ENCODE measurements at regions not wholly inside any gene's neighbourhood (a gene's known extent, or its start where the extent isn't known, plus 50 kb on each side); places are given as distances from the start of the nearest gene placed in this dataset.

GRCh38 chr4:24666316-24666715, 82.0 kb upstream of the DHX15 start:
- H3K9ac ChIP-seq (ENCODE audit: low read depth in 1 of 3, low read length in 3 of 3), result no peak overlapping the region

GRCh38 chr4:24666816-24667477, 82.6 kb upstream of the DHX15 start:
- Histone ChIP-seq H3K36me3 (ENCODE audit: control insufficient read depth in 3 of 3, insufficient read depth in 3 of 3, low read length in 3 of 3) (no peaks in the 10 kb centered on the region), H3K4me1 (ENCODE audit: control insufficient read depth in 3 of 3, insufficient read depth in 3 of 3, low read length in 3 of 3) (no peaks in the 10 kb centered on the region), H3K9ac (ENCODE audit: low read depth in 1 of 3, low read length in 3 of 3) (no peak overlapping the region), H3K9me3 (ENCODE audit: control insufficient read depth in 3 of 3, low read length in 3 of 3) (no peaks in the 10 kb centered on the region), H3K4me3 (ENCODE audit: low read length in 3 of 3) (no peak overlapping the region), H3K27ac (ENCODE audit: low read depth, low read length) (no peak overlapping the region), H3K27me3 (ENCODE audit: control insufficient read depth in 3 of 3, insufficient read depth in 3 of 3, low read length in 3 of 3) (peaks cover 0 to 6% (median 0%) of the 10 kb centered on the region in 3 donors)

More at GRCh38 chr4:24666316-24666715, 82.0 kb upstream of the DHX15 start:
- Histone ChIP-seq H3K9me3 (ENCODE audit: control insufficient read depth in 3 of 3, low read length in 3 of 3) (no peaks in the 10 kb centered on the region), H3K27ac (ENCODE audit: low read depth, low read length) (no peak overlapping the region), H3K4me3 (ENCODE audit: low read length in 3 of 3) (no peak overlapping the region), H3K4me1 (ENCODE audit: control insufficient read depth in 3 of 3, insufficient read depth in 3 of 3, low read length in 3 of 3) (no peaks in the 10 kb centered on the region), H3K36me3 (ENCODE audit: control insufficient read depth in 3 of 3, insufficient read depth in 3 of 3, low read length in 3 of 3) (no peaks in the 10 kb centered on the region), H3K27me3 (ENCODE audit: control insufficient read depth in 3 of 3, insufficient read depth in 3 of 3, low read length in 3 of 3) (peaks cover 0 to 6% (median 0%) of the 10 kb centered on the region in 3 donors)

GRCh38 chr4:24668956-24669355, 84.6 kb upstream of the DHX15 start:
- Histone ChIP-seq H3K9me3 (ENCODE audit: control insufficient read depth in 3 of 3, low read length in 3 of 3) (no peaks in the 10 kb centered on the region), H3K27ac (ENCODE audit: low read depth, low read length) (no peak overlapping the region), H3K27me3 (ENCODE audit: control insufficient read depth in 3 of 3, insufficient read depth in 3 of 3, low read length in 3 of 3) (peaks cover 0 to 6% (median 0%) of the 10 kb centered on the region in 3 donors), H3K36me3 (ENCODE audit: control insufficient read depth in 3 of 3, insufficient read depth in 3 of 3, low read length in 3 of 3) (no peaks in the 10 kb centered on the region), H3K4me1 (ENCODE audit: control insufficient read depth in 3 of 3, insufficient read depth in 3 of 3, low read length in 3 of 3) (no peaks in the 10 kb centered on the region), H3K4me3 (ENCODE audit: low read length in 3 of 3) (no peak overlapping the region), H3K9ac (ENCODE audit: low read depth in 1 of 3, low read length in 3 of 3) (no peak overlapping the region)

- H3K9ac ChIP-seq (ENCODE audit: low read depth in 1 of 3, low read length in 3 of 3), result no peak overlapping the region
- no peaks in the 10 kb centered on the region for H3K9me3 ChIP-seq (ENCODE audit: control insufficient read depth in 3 of 3, low read length in 3 of 3)
- no peaks in the 10 kb centered on the region for H3K4me1 ChIP-seq (ENCODE audit: control insufficient read depth in 3 of 3, insufficient read depth in 3 of 3, low read length in 3 of 3)
- H3K4me3 ChIP-seq (ENCODE audit: low read length in 3 of 3), result no peak overlapping the region
- peaks cover 0 to 6% (median 0%) of the 10 kb centered on the region in 3 donors for H3K27me3 ChIP-seq (ENCODE audit: control insufficient read depth in 3 of 3, insufficient read depth in 3 of 3, low read length in 3 of 3)
- no peaks in the 10 kb centered on the region for H3K36me3 ChIP-seq (ENCODE audit: control insufficient read depth in 3 of 3, insufficient read depth in 3 of 3, low read length in 3 of 3)
- no peak overlapping the region for H3K27ac ChIP-seq (ENCODE audit: low read depth, low read length)
These were observed 85.4 kb upstream of the DHX15 start for GRCh38 chr4:24669751-24670150.

GRCh38 chr4:24671849-24672248, 87.5 kb upstream of the DHX15 start:
- Histone ChIP-seq H3K9ac (ENCODE audit: low read depth in 1 of 3, low read length in 3 of 3) (no peak overlapping the region), H3K27me3 (ENCODE audit: control insufficient read depth in 3 of 3, insufficient read depth in 3 of 3, low read length in 3 of 3) (no peaks in the 10 kb centered on the region), H3K36me3 (ENCODE audit: control insufficient read depth in 3 of 3, insufficient read depth in 3 of 3, low read length in 3 of 3) (no peaks in the 10 kb centered on the region), H3K27ac (ENCODE audit: low read depth, low read length) (no peak overlapping the region), H3K4me3 (ENCODE audit: low read length in 3 of 3) (no peak overlapping the region), H3K9me3 (ENCODE audit: control insufficient read depth in 3 of 3, low read length in 3 of 3) (no peaks in the 10 kb centered on the region), H3K4me1 (ENCODE audit: control insufficient read depth in 3 of 3, insufficient read depth in 3 of 3, low read length in 3 of 3) (no peaks in the 10 kb centered on the region)

GRCh38 chr4:24672880-24673279, 88.5 kb upstream of the DHX15 start:
- no peak overlapping the region for H3K27ac ChIP-seq (ENCODE audit: low read depth, low read length)
- no peak overlapping the region for H3K4me3 ChIP-seq (ENCODE audit: low read length in 3 of 3)
- no peaks in the 10 kb centered on the region for H3K9me3 ChIP-seq (ENCODE audit: control insufficient read depth in 3 of 3, low read length in 3 of 3)
- no peaks in the 10 kb centered on the region for H3K27me3 ChIP-seq (ENCODE audit: control insufficient read depth in 3 of 3, insufficient read depth in 3 of 3, low read length in 3 of 3)
- no peaks in the 10 kb centered on the region for H3K4me1 ChIP-seq (ENCODE audit: control insufficient read depth in 3 of 3, insufficient read depth in 3 of 3, low read length in 3 of 3)
- H3K36me3 ChIP-seq (ENCODE audit: control insufficient read depth in 3 of 3, insufficient read depth in 3 of 3, low read length in 3 of 3), result no peaks in the 10 kb centered on the region
- H3K9ac ChIP-seq (ENCODE audit: low read depth in 1 of 3, low read length in 3 of 3), result no peak overlapping the region

- H3K27ac ChIP-seq (ENCODE audit: low read depth, low read length), result no peak overlapping the region
- no peak overlapping the region for H3K9ac ChIP-seq (ENCODE audit: low read depth in 1 of 3, low read length in 3 of 3)
- H3K9me3 ChIP-seq (ENCODE audit: control insufficient read depth in 3 of 3, low read length in 3 of 3), result no peaks in the 10 kb centered on the region
- H3K4me1 ChIP-seq (ENCODE audit: control insufficient read depth in 3 of 3, insufficient read depth in 3 of 3, low read length in 3 of 3), result no peaks in the 10 kb centered on the region
- no peak overlapping the region for H3K4me3 ChIP-seq (ENCODE audit: low read length in 3 of 3)
- H3K36me3 ChIP-seq (ENCODE audit: control insufficient read depth in 3 of 3, insufficient read depth in 3 of 3, low read length in 3 of 3), result no peaks in the 10 kb centered on the region
- H3K27me3 ChIP-seq (ENCODE audit: control insufficient read depth in 3 of 3, insufficient read depth in 3 of 3, low read length in 3 of 3), result no peaks in the 10 kb centered on the region
These were observed 89.9 kb upstream of the DHX15 start for GRCh38 chr4:24674279-24674678.

- no peaks in the 10 kb centered on the region for H3K36me3 ChIP-seq (ENCODE audit: control insufficient read depth in 3 of 3, insufficient read depth in 3 of 3, low read length in 3 of 3)
- H3K27me3 ChIP-seq (ENCODE audit: control insufficient read depth in 3 of 3, insufficient read depth in 3 of 3, low read length in 3 of 3), result peaks cover 0 to 5% (median 0%) of the 10 kb centered on the region in 3 donors
- H3K27ac ChIP-seq (ENCODE audit: low read depth, low read length), result no peak overlapping the region
- no peak overlapping the region for H3K9ac ChIP-seq (ENCODE audit: low read depth in 1 of 3, low read length in 3 of 3)
- H3K4me1 ChIP-seq (ENCODE audit: control insufficient read depth in 3 of 3, insufficient read depth in 3 of 3, low read length in 3 of 3), result no peaks in the 10 kb centered on the region
- no peak overlapping the region for H3K4me3 ChIP-seq (ENCODE audit: low read length in 3 of 3)
- H3K9me3 ChIP-seq (ENCODE audit: control insufficient read depth in 3 of 3, low read length in 3 of 3), result no peaks in the 10 kb centered on the region
These were observed 91.5 kb upstream of the DHX15 start for GRCh38 chr4:24675721-24676389.

- H3K9me3 ChIP-seq (ENCODE audit: control insufficient read depth in 3 of 3, low read length in 3 of 3), result no peaks in the 10 kb centered on the region
- peaks cover 0 to 5% (median 2%) of the 10 kb centered on the region in 3 donors for H3K27me3 ChIP-seq (ENCODE audit: control insufficient read depth in 3 of 3, insufficient read depth in 3 of 3, low read length in 3 of 3)
- H3K4me3 ChIP-seq (ENCODE audit: low read length in 3 of 3), result no peak overlapping the region
- no peak overlapping the region for H3K27ac ChIP-seq (ENCODE audit: low read depth, low read length)
- H3K4me1 ChIP-seq (ENCODE audit: control insufficient read depth in 3 of 3, insufficient read depth in 3 of 3, low read length in 3 of 3), result no peaks in the 10 kb centered on the region
- H3K9ac ChIP-seq (ENCODE audit: low read depth in 1 of 3, low read length in 3 of 3), result no peak overlapping the region
- no peaks in the 10 kb centered on the region for H3K36me3 ChIP-seq (ENCODE audit: control insufficient read depth in 3 of 3, insufficient read depth in 3 of 3, low read length in 3 of 3)
These were observed 93.6 kb upstream of the DHX15 start for GRCh38 chr4:24677909-24678308.

GRCh38 chr4:24680746-24681448, 96.5 kb upstream of the DHX15 start:
- Histone ChIP-seq H3K27ac (ENCODE audit: low read depth, low read length) (no peak overlapping the region), H3K9ac (ENCODE audit: low read depth in 1 of 3, low read length in 3 of 3) (no peak overlapping the region), H3K36me3 (ENCODE audit: control insufficient read depth in 3 of 3, insufficient read depth in 3 of 3, low read length in 3 of 3) (no peaks in the 10 kb centered on the region), H3K4me1 (ENCODE audit: control insufficient read depth in 3 of 3, insufficient read depth in 3 of 3, low read length in 3 of 3) (no peaks in the 10 kb centered on the region), H3K9me3 (ENCODE audit: control insufficient read depth in 3 of 3, low read length in 3 of 3) (no peaks in the 10 kb centered on the region), H3K27me3 (ENCODE audit: control insufficient read depth in 3 of 3, insufficient read depth in 3 of 3, low read length in 3 of 3) (peaks cover 0 to 5% (median 2%) of the 10 kb centered on the region in 3 donors), H3K4me3 (ENCODE audit: low read length in 3 of 3) (no peak overlapping the region)
